Embryonic facial prominence (tissue), 1 donor: ENCODE measurements at regions not wholly inside any gene's neighbourhood (a gene's known extent, or its start where the extent isn't known, plus 50 kb on each side); places are given as distances from the start of the nearest gene placed in this dataset.
"Not testable (repeated sequence)": the region's sequence is repeated elsewhere in the genome, so short reads cannot be mapped to it uniquely, and the experiment has no call there.

ENCODE experiments used
- DNase-seq: peaks from one replicate; pipeline ENCODE4 v3.0.0-alpha.2; 2016; ENCODE audit errors: extremely low spot score

- DNase-seq = no peak
Measured at GRCh38 chr13:64078480-64078936, 2662.9 kb upstream of the PCDH20 start.

- DNase-seq = no peak
Measured at GRCh38 chr13:64078025-64078424, 2662.4 kb upstream of the PCDH20 start.

GRCh38 chr13:64077132-64077835, 2661.6 kb upstream of the PCDH20 start:
- DNase-seq = not testable (repeated sequence)

GRCh38 chr13:64075543-64076271, 2660.1 kb upstream of the PCDH20 start:
- DNase-seq = no peak

- no peak for DNase-seq
Measured at GRCh38 chr13:64074971-64075474, 2659.4 kb upstream of the PCDH20 start.

GRCh38 chr13:64073203-64073602, 2657.6 kb upstream of the PCDH20 start:
- DNase-seq = no peak

- DNase-seq = no peak
Measured at GRCh38 chr13:64071352-64071751, 2655.7 kb upstream of the PCDH20 start.

GRCh38 chr13:64069892-64070291, 2654.2 kb upstream of the PCDH20 start:
- DNase-seq = no peak

- no peak for DNase-seq
Measured at GRCh38 chr13:64066711-64067110, 2651.1 kb upstream of the PCDH20 start.

- no peak for DNase-seq
Measured at GRCh38 chr13:64061649-64062048, 2646.0 kb upstream of the PCDH20 start.

GRCh38 chr13:64057372-64058020, 2641.8 kb upstream of the PCDH20 start:
- DNase-seq = no peak

- DNase-seq = no peak
Measured at GRCh38 chr13:64054321-64054720, 2638.7 kb upstream of the PCDH20 start.

- no peak for DNase-seq
Measured at GRCh38 chr13:64052521-64052920, 2636.9 kb upstream of the PCDH20 start.

- DNase-seq = no peak
Measured at GRCh38 chr13:64051278-64051677, 2635.6 kb upstream of the PCDH20 start.

GRCh38 chr13:64041296-64041695, 2625.6 kb upstream of the PCDH20 start:
- DNase-seq = no peak

- DNase-seq = no peak
Measured at GRCh38 chr13:64033921-64034320, 2618.3 kb upstream of the PCDH20 start.

GRCh38 chr13:64029343-64030093, 2613.9 kb upstream of the PCDH20 start:
- no peak for DNase-seq

- no peak for DNase-seq
Measured at GRCh38 chr13:64028551-64028950, 2612.9 kb upstream of the PCDH20 start.

GRCh38 chr13:64020126-64020525, 2604.5 kb upstream of the PCDH20 start:
- no peak for DNase-seq

GRCh38 chr13:64007339-64007738, 2591.7 kb upstream of the PCDH20 start:
- DNase-seq = no peak

- no peak for DNase-seq
Measured at GRCh38 chr13:64000321-64000720, 2584.7 kb upstream of the PCDH20 start.
